H7 (cell line): ENCODE measurements at regions not wholly inside any gene's neighbourhood (a gene's known extent, or its start where the extent isn't known, plus 50 kb on each side); places are given as distances from the start of the nearest gene placed in this dataset.
"Not testable (repeated sequence)": the region's sequence is repeated elsewhere in the genome, so short reads cannot be mapped to it uniquely, and the experiment has no call there.

ENCODE experiments used
- DNase-seq: peaks from one replicate; pipeline ENCODE4 v3.0.0; 2012
- H3K27me3 ChIP-seq: 2 replicates; pipeline ENCODE4 v1.6.0; 2011; ENCODE audit warnings: mild to moderate bottlenecking, low read length; ENCODE audit not compliant: control insufficient read depth, insufficient read depth
- H3K36me3 ChIP-seq: replicated peaks from 2 replicates; pipeline ENCODE4 v1.5.1; 2011; ENCODE audit warnings: low read length; ENCODE audit not compliant: control insufficient read depth, insufficient read depth
- H3K4me3 ChIP-seq: 2 replicates; pipeline ENCODE4 v1.5.1; 2011; ENCODE audit warnings: low read depth, mild to moderate bottlenecking, control low read depth, low read length, moderate library complexity; ENCODE audit not compliant: insufficient read depth

DNA sequence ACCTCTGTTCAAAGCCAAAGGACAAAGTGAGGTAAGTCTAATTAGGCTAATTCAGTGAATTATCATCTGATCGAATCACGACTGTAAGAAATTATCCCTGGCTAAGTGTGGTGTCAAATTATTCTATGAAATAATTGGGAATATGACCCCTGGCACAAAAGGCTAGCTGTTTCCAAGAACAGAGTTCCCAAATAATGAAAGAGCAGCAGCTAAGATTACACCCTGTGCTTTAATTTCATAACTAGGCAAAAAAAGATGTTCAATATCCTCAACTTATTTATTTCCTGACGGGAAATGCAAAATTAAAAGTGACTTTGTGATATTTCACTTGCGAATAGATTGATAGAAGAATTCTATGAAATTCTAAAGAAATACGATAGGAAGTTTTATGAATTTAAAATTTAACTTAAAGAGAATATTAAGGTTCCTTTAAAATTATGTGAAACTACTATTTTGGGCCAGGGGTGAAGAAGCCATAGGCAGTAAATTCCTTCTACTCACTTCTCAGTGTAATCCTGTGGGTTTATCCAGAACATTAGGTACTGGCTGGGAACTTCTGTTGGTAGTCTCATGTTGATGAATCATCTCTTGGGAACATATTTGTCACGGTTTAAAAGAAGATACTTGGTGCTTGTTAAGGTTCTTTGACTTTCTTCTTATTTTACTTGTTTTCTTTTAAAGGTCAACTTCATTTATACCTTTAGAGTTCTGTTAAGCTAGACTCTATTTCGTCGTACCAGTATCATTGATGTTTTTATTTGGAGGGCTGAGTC is 148.5 kb downstream of the POLR1F start:
- no peak overlapping the region for H3K4me3 ChIP-seq
- no peak for DNase-seq

DNA sequence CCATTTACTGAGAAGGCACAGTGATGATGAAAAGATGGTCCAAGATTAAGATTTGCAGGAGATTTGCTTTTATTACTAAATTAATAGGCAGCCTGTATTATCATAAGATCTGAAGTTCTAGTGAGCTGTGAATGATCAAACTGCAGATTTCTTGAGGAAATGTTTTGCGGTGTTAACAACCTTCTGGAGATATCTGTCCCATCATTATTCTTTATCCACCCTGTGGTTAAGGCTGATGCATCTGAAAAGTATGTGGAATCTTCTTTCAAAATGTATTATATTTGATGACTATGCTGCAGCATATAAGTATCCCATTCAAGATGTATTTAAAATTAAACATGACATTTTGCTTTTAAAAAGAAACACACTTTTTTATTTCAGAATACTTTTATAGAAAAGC is 150.3 kb downstream of the POLR1F start:
- H3K4me3 ChIP-seq = no peak overlapping the region
- DNase-seq = no peak
- no peaks in the 10 kb centered on the region for H3K27me3 ChIP-seq
- no peaks in the 10 kb centered on the region for H3K36me3 ChIP-seq

More for the DNA sequence above, 148.5 kb downstream of the POLR1F start:
- Histone ChIP-seq H3K27me3 (no peaks in the 10 kb centered on the region), H3K36me3 (no peaks in the 10 kb centered on the region)

GRCh38 chr7:19557726-19558465 is 150.9 kb downstream of the POLR1F start:
- no peak for DNase-seq
- no peaks in the 10 kb centered on the region for H3K36me3 ChIP-seq
- no peaks in the 10 kb centered on the region for H3K27me3 ChIP-seq
- H3K4me3 ChIP-seq = no peak overlapping the region

- H3K27me3 ChIP-seq = no peaks in the 10 kb centered on the region
- no peak overlapping the region for H3K4me3 ChIP-seq
Measured at GRCh38 chr7:19554581-19554980, 154.3 kb downstream of the POLR1F start.

GRCh38 chr7:19552576-19552975 is 156.3 kb downstream of the POLR1F start:
- Histone ChIP-seq H3K36me3 (no peaks in the 10 kb centered on the region), H3K4me3 (no peak overlapping the region), H3K27me3 (no peaks in the 10 kb centered on the region)
- no peak for DNase-seq

More at GRCh38 chr7:19554581-19554980, 154.3 kb downstream of the POLR1F start:
- no peak for DNase-seq
- no peaks in the 10 kb centered on the region for H3K36me3 ChIP-seq

- not testable (repeated sequence) for DNase-seq, H3K36me3 ChIP-seq
Measured at GRCh38 chr7:19549246-19549645, 159.6 kb downstream of the POLR1F start.

DNA sequence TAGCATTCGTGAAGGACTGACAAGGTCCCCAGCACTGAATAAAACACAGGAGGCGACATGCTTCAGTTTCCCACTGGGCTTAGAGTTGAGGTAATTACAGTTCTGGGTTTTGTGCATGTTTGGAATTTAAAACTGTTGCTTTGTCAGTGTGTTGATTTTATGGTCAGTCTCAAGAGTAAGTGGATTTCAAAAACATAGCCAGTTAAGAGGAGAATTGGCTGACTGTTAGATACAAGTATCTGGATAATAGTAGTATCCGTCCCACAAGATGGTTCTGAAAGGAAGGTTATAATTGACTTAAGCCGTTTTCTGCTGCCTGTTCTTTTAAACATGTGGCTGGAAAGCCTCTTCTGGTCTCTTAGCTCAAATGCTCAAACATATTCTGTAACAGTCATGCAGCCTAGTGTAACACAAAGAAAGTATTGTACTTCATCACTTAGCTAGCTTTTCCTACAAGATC is 170.9 kb downstream of the POLR1F start:
- no peak for DNase-seq
- Histone ChIP-seq H3K4me3 (no peak overlapping the region), H3K36me3 (no peaks in the 10 kb centered on the region), H3K27me3 (no peaks in the 10 kb centered on the region)

More at GRCh38 chr7:19549246-19549645, 159.6 kb downstream of the POLR1F start:
- H3K27me3 ChIP-seq, H3K4me3 ChIP-seq: not testable (repeated sequence)

DNA sequence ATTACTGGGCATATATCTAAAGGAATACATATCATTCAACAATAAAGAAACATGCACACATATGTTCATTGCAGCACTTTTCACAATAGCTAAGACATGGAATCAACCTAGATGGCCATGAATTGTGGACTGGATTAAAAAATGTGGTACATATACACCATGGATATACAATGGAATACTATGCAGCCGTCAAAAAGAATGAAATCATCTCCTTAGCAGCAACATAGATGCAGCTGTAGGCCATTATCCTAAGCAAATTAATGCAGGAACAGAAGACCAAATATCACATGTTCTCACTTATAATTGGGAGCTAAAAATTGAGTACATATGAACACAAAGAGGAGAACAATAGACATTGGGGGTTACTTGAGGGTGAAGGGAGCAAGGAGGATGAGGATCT is 175.6 kb downstream of the POLR1F start:
- DNase-seq = no peak
- Histone ChIP-seq H3K27me3 (no peaks in the 10 kb centered on the region), H3K36me3 (no peaks in the 10 kb centered on the region), H3K4me3 (no peak overlapping the region)

GRCh38 chr7:19530852-19531251 is 178.0 kb downstream of the POLR1F start:
- DNase-seq = no peak

DNA sequence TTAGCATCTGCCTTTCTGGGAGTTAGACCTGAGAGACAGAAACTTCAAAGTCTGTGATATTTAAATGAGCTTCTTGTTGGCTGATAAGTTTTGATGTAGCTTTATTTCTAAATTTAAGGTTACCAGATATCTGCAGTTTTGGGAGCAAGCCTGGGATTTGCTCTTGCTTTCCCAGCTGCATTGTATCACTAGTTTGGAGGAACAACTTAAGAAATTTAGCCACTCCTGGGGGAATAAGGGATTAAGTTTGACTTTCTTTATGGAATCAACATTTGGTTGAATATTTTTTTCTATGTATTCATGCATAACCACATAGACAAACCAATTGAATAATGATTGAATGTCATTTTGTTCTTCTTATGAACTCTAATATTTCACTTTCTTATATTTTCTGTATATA is 178.6 kb downstream of the POLR1F start:
- H3K4me3 ChIP-seq = no peak overlapping the region
- H3K27me3 ChIP-seq = no peaks in the 10 kb centered on the region
- H3K36me3 ChIP-seq = no peaks in the 10 kb centered on the region
- DNase-seq = no peak

More at GRCh38 chr7:19530852-19531251, 178.0 kb downstream of the POLR1F start:
- Histone ChIP-seq H3K4me3 (no peak overlapping the region), H3K27me3 (no peaks in the 10 kb centered on the region), H3K36me3 (no peaks in the 10 kb centered on the region)

GRCh38 chr7:19526639-19527038 is 182.2 kb downstream of the POLR1F start:
- H3K4me3 ChIP-seq = no peak overlapping the region
- DNase-seq = no peak
- H3K27me3 ChIP-seq = no peaks in the 10 kb centered on the region
- H3K36me3 ChIP-seq = no peaks in the 10 kb centered on the region

DNA sequence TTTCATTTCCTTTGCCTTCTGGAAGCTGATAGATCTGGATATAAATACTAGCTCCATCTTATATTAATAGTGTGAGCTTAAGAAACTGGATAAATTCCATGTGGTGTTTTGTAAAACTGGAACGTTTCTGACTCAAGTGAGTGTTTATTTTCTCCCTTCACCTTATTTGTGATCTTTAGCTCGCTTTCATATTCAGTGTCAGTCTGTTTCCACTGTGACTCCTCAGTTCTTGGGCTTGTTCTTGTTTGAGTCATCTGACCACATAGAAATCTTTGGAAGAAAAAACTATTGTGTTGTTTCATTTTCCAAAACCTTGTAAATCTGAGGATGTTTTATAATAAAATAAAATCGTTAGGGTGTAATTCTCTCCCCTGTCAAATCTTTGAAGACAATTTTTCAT is 186.4 kb downstream of the POLR1F start:
- no peaks in the 10 kb centered on the region for H3K36me3 ChIP-seq
- no peak for DNase-seq
- H3K27me3 ChIP-seq = no peaks in the 10 kb centered on the region
- H3K4me3 ChIP-seq = no peak overlapping the region

GRCh38 chr7:19520392-19520791 is 188.4 kb downstream of the POLR1F start:
- Histone ChIP-seq H3K4me3 (no peak overlapping the region), H3K36me3 (no peaks in the 10 kb centered on the region), H3K27me3 (no peaks in the 10 kb centered on the region)
- DNase-seq = no peak

- no peaks in the 10 kb centered on the region for H3K27me3 ChIP-seq
- H3K4me3 ChIP-seq = no peak overlapping the region
- DNase-seq = no peak
- H3K36me3 ChIP-seq = no peaks in the 10 kb centered on the region
Measured at GRCh38 chr7:19519443-19520021, 189.3 kb downstream of the POLR1F start.

- not testable (repeated sequence) for H3K27me3 ChIP-seq, H3K36me3 ChIP-seq, DNase-seq, H3K4me3 ChIP-seq
Measured at GRCh38 chr7:19517546-19517945, 191.3 kb downstream of the POLR1F start.
